H1 (cell line): ENCODE measurements at regions not wholly inside any gene's neighbourhood (a gene's known extent, or its start where the extent isn't known, plus 50 kb on each side); places are given as distances from the start of the nearest gene placed in this dataset.

ENCODE experiments used
- ATF3 ChIP-seq: IDR thresholded peaks from 2 replicates; pipeline ENCODE4 v1.6.1; 2011; ENCODE audit warnings: low read depth, mild to moderate bottlenecking, low read length; ENCODE audit not compliant: insufficient read depth
- BCL11A ChIP-seq, 2 experiments: IDR thresholded peaks; one replicate each; pipeline ENCODE4 v1.6.1; 2011; ENCODE audit warnings: low read depth in 2 of 2, low read length in 2 of 2, mild to moderate bottlenecking in 2 of 2
- CTCF ChIP-seq, 3 experiments: IDR thresholded peaks; 1 replicate in 2 of 3; 2 replicates in 1 of 3; pipeline versions ENCODE4 v1.5.1 to v1.6.1; 2011; ENCODE audit warnings: low read length in 3 of 3, mild to moderate bottlenecking in 3 of 3, inconsistent platforms in 2 of 3, low read depth in 1 of 3, moderate library complexity in 1 of 3; ENCODE audit not compliant: insufficient read depth in 1 of 3; ENCODE audit errors: control extremely low read depth in 1 of 3
- EGR1 ChIP-seq: IDR thresholded peaks from 2 replicates; pipeline ENCODE4 v1.6.1; 2011; ENCODE audit warnings: low read depth, low read length, borderline replicate concordance
- JUN ChIP-seq: IDR thresholded peaks from 2 replicates; pipeline ENCODE4 v1.6.1; 2011; ENCODE audit warnings: low read depth, mild to moderate bottlenecking, improper control_type of control experiment, low read length
- KDM1A ChIP-seq: fragments of 200-600, 300-600 bp; sonication (generic); IDR thresholded peaks from 2 replicates; pipeline ENCODE4 v1.7.1; 2016; ENCODE audit warnings: mild to moderate bottlenecking, low read length, borderline replicate concordance
- PHF8 ChIP-seq: fragments of 200-600 bp; sonication (generic); conservative IDR thresholded peaks from 2 replicates; pipeline ENCODE4 v1.7.1; 2012; ENCODE audit warnings: low read depth, mild to moderate bottlenecking, inconsistent platforms, low read length, moderate library complexity
- POLR2A ChIP-seq, 2 experiments: IDR thresholded peaks; 1 replicate in 1 of 2; 2 replicates in 1 of 2; pipeline ENCODE4 v1.6.1; 2011; ENCODE audit warnings: low read depth in 2 of 2, low read length in 2 of 2, mild to moderate bottlenecking in 2 of 2; ENCODE audit errors: control extremely low read depth in 1 of 2
- POLR2AphosphoS5 ChIP-seq: IDR thresholded peaks from 2 replicates; pipeline ENCODE4 v1.6.1; 2011; ENCODE audit warnings: low read depth, low read length
- RAD21 ChIP-seq, 2 experiments: IDR thresholded peaks in 1 of 2; conservative IDR thresholded peaks in 1 of 2; 2 replicates each; pipeline ENCODE4 v1.6.1; 2011; ENCODE audit warnings: low read depth in 2 of 2, low read length in 2 of 2, improper control_type of control experiment in 1 of 2, inconsistent platforms in 1 of 2, mild to moderate bottlenecking in 1 of 2, moderate library complexity in 1 of 2
- SP2 ChIP-seq: IDR thresholded peaks from 2 replicates; pipeline ENCODE4 v1.6.1; 2012; ENCODE audit warnings: mild to moderate bottlenecking, low read length, inconsistent platforms
- SRF ChIP-seq: IDR thresholded peaks from 2 replicates; pipeline ENCODE4 v1.6.1; 2011; ENCODE audit warnings: mild to moderate bottlenecking, low read depth, low read length, moderate library complexity
- TF ChIP-seq, protein P1 (sequence below): fragments of 300-600 bp; sonication (generic); IDR thresholded peaks from 2 replicates; pipeline ENCODE4 v1.7.1; 2012; ENCODE audit warnings: low read length, moderate library complexity, mild to moderate bottlenecking, inconsistent platforms; ENCODE audit not compliant: insufficient replicate concordance

- TF ChIP-seq BCL11A (IDR thresholded peaks at IDR 0.05; ENCODE audit: low read depth in 2 of 2, low read length in 2 of 2) (no peak), CTCF (IDR thresholded peaks at IDR 0.05; ENCODE audit: control extremely low read depth in 1 of 3, insufficient read depth in 1 of 3, low read depth in 1 of 3, low read length in 3 of 3) (no peak), JUN (no peak), PHF8 (no peak), SRF (no peak), POLR2AphosphoS5 (peak; percentile 62; the same call in 1 of the 2 replicates), EGR1 (no peak), RAD21 (IDR thresholded peaks at IDR 0.05 in 1 of 2, conservative IDR thresholded peaks at IDR 0.05 in 1 of 2; ENCODE audit: low read depth in 2 of 2, low read length in 2 of 2) (no peak), SP2 (no peak), KDM1A (no peak), POLR2A (IDR thresholded peaks at IDR 0.05; ENCODE audit: control extremely low read depth in 1 of 2, low read depth in 2 of 2, low read length in 2 of 2) (peak in 1 of 2 experiments; percentile 64; a peak in 1 of 3 replicates), ATF3 (no peak)
- TF ChIP-seq, protein P1, sequence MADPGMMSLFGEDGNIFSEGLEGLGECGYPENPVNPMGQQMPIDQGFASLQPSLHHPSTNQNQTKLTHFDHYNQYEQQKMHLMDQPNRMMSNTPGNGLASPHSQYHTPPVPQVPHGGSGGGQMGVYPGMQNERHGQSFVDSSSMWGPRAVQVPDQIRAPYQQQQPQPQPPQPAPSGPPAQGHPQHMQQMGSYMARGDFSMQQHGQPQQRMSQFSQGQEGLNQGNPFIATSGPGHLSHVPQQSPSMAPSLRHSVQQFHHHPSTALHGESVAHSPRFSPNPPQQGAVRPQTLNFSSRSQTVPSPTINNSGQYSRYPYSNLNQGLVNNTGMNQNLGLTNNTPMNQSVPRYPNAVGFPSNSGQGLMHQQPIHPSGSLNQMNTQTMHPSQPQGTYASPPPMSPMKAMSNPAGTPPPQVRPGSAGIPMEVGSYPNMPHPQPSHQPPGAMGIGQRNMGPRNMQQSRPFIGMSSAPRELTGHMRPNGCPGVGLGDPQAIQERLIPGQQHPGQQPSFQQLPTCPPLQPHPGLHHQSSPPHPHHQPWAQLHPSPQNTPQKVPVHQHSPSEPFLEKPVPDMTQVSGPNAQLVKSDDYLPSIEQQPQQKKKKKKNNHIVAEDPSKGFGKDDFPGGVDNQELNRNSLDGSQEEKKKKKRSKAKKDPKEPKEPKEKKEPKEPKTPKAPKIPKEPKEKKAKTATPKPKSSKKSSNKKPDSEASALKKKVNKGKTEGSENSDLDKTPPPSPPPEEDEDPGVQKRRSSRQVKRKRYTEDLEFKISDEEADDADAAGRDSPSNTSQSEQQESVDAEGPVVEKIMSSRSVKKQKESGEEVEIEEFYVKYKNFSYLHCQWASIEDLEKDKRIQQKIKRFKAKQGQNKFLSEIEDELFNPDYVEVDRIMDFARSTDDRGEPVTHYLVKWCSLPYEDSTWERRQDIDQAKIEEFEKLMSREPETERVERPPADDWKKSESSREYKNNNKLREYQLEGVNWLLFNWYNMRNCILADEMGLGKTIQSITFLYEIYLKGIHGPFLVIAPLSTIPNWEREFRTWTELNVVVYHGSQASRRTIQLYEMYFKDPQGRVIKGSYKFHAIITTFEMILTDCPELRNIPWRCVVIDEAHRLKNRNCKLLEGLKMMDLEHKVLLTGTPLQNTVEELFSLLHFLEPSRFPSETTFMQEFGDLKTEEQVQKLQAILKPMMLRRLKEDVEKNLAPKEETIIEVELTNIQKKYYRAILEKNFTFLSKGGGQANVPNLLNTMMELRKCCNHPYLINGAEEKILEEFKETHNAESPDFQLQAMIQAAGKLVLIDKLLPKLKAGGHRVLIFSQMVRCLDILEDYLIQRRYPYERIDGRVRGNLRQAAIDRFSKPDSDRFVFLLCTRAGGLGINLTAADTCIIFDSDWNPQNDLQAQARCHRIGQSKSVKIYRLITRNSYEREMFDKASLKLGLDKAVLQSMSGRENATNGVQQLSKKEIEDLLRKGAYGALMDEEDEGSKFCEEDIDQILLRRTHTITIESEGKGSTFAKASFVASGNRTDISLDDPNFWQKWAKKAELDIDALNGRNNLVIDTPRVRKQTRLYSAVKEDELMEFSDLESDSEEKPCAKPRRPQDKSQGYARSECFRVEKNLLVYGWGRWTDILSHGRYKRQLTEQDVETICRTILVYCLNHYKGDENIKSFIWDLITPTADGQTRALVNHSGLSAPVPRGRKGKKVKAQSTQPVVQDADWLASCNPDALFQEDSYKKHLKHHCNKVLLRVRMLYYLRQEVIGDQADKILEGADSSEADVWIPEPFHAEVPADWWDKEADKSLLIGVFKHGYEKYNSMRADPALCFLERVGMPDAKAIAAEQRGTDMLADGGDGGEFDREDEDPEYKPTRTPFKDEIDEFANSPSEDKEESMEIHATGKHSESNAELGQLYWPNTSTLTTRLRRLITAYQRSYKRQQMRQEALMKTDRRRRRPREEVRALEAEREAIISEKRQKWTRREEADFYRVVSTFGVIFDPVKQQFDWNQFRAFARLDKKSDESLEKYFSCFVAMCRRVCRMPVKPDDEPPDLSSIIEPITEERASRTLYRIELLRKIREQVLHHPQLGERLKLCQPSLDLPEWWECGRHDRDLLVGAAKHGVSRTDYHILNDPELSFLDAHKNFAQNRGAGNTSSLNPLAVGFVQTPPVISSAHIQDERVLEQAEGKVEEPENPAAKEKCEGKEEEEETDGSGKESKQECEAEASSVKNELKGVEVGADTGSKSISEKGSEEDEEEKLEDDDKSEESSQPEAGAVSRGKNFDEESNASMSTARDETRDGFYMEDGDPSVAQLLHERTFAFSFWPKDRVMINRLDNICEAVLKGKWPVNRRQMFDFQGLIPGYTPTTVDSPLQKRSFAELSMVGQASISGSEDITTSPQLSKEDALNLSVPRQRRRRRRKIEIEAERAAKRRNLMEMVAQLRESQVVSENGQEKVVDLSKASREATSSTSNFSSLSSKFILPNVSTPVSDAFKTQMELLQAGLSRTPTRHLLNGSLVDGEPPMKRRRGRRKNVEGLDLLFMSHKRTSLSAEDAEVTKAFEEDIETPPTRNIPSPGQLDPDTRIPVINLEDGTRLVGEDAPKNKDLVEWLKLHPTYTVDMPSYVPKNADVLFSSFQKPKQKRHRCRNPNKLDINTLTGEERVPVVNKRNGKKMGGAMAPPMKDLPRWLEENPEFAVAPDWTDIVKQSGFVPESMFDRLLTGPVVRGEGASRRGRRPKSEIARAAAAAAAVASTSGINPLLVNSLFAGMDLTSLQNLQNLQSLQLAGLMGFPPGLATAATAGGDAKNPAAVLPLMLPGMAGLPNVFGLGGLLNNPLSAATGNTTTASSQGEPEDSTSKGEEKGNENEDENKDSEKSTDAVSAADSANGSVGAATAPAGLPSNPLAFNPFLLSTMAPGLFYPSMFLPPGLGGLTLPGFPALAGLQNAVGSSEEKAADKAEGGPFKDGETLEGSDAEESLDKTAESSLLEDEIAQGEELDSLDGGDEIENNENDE, result no peak
These were observed 276.9 kb upstream of the SLC16A7 start for GRCh38 chr12:59318940-59319339.
